G401 (cell line): ENCODE measurements at regions not wholly inside any gene's neighbourhood (a gene's known extent, or its start where the extent isn't known, plus 50 kb on each side); places are given as distances from the start of the nearest gene placed in this dataset.

Experiments
- DNase-seq: peaks from one replicate; pipeline ENCODE4 v3.0.0-alpha.2; 2015; ENCODE audit warnings: low spot score
- in situ Hi-C: cut with HindIII; loops from 2 replicates; pipeline ENCODE4 v1.10.0; 2016; ENCODE audit warnings: low sequenced_read_pairs, mixed read lengths

DNA sequence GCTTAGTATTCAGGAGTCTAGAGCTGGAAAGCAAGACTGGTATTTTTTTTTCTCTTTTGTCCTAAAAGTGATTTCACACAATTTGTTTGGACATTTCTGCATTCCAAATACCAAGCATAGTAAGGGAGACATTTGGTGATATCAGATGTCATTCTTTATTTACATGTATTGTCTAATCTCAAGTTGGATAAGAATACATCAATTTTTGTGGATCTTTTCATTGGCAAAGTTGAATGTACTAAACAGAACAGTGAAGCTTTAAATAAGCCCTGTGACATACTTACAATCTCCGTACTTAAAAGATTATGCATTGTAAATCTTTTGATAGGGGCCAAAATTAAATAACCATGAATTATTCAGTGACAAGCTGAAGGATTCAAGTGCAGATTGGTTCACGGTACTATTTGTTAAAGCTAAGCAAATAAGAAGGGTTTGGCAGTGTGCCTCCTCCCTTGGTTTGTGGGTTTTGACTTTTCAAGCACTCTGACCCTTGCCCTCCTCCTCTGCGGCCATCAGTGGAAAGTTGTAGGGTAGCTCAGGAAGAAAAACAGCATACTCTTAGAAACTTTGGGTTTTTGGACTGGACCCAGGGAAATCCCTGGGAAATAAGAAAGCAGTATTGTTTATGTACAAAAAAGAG, 663.7 kb downstream of the ADGRL2 start:
- in situ Hi-C loops, result loop anchor here (5.0 kb wide), 1 partner anchor 38 kb away; no protein-coding TSS in a partner anchor
- DNase-seq, result no peak

DNA sequence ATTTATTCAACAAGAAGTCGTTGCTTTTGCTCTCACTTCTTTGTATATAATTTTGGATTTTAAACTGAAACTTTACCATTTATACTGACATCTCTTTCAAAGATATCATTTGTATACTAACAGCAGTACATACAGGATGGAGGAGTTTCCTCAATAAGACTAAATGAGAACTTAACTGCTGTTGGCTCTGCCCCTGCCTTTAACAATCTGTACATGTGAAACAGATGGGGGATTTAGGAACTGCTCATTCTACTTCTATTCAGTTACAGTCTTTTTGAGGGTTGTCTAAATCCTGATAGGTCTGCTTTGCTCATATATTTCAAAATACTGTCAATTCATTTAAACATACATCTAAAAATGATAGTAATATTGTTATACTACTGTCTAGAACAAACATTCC, 663.2 kb downstream of the ADGRL2 start:
- in situ Hi-C loops, result loop anchor here (5.0 kb wide), 1 partner anchor 38 kb away; no protein-coding TSS in a partner anchor
- DNase-seq, result no peak

- in situ Hi-C loops, result loop anchor here (5.0 kb wide), 1 partner anchor 40 kb away; no protein-coding TSS in a partner anchor
- DNase-seq, result no peak
Observed at GRCh38 chr1:82462366-82462765, 661.6 kb downstream of the ADGRL2 start.

GRCh38 chr1:82455342-82455741, 654.6 kb downstream of the ADGRL2 start:
- in situ Hi-C loops, result no loop called here
- DNase-seq, result no peak

DNA sequence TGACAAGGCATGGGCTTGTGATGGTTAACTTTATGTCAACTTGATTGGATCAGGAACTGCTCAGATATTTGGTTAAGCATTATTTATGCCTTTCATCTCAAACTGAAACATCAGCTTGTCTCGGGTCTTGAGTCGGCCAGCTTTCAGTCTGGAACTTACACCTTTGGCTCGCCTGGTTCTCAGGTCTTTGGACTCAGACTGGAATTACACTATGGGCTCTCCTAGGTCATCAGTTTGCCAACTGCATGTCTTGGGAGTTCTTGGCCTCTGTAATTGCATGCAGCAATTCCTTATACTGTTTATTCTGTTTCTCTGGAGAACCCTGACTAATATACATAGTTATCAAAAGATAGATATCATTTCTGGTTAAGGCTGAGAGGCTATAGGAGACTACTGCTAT, 653.7 kb downstream of the ADGRL2 start:
- DNase-seq, result no peak
- in situ Hi-C loops, result no loop called here

GRCh38 chr1:82453511-82454185, 652.9 kb downstream of the ADGRL2 start:
- in situ Hi-C loops, result no loop called here
- DNase-seq, result no peak

- in situ Hi-C loops, result no loop called here
- no peak for DNase-seq
Observed at GRCh38 chr1:82452096-82452495, 651.4 kb downstream of the ADGRL2 start.

DNA sequence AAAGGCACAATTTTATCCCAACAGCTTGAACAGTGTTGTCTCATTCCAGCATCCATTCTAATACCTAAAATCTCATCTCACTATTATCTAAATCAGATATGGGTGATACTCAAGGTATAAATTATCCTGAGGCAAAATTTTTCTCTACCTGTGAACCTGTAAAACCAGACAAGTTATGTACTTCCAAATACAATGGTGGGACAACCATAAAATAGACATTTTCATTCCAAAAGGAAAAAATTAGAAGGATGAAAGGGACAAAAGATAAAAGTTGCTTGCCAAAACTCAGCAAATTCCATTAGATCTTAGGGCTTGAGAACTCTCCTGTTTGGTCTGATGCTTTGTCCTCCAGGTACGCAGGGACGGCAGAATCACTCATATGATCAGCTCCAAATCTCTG, 650.5 kb downstream of the ADGRL2 start:
- no peak for DNase-seq
- in situ Hi-C loops, result no loop called here

- DNase-seq, result no peak
- in situ Hi-C loops, result no loop called here
Observed at GRCh38 chr1:82449506-82450057, 648.8 kb downstream of the ADGRL2 start.

DNA sequence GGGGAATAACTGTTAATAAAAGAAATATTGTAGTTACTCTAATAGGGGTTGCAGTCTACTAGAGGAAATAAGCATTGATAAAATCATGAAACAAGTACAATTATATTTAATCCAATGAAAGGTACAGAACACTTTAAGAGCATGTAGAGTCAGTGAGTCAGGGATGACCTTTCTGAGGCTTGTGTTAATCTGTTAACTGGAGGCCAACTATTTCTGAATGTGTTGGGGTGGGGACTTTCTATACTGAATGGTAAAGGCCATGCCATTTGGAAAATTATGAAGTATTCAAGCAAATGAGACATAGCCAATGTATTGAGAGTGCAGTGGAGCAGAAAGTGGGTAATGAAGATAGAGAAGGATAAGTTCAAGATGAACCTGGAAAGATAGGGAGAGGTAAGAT, 646.2 kb downstream of the ADGRL2 start:
- in situ Hi-C loops, result no loop called here
- no peak for DNase-seq

- in situ Hi-C loops, result no loop called here
- DNase-seq, result no peak
Observed at GRCh38 chr1:82446236-82446635, 645.5 kb downstream of the ADGRL2 start.

DNA sequence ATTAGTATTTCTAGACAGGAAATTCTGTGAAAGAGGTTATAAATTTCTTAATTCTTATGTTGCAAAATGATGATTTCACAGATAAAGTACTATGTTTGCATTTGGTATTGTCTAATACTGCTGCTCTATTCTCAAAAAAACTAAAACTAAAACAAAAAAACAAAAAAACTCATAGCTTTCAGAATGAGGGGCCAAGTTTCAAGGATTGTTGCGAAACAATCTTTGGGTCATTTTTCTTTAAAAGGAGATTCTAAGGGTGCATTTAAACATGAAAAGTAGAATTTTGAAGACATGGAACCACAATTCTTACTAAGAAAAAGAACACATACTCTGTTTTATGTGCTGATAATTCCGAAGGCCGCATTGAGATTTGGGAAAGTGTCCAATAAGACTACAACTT, 645.1 kb downstream of the ADGRL2 start:
- in situ Hi-C loops, result no loop called here
- DNase-seq, result no peak

DNA sequence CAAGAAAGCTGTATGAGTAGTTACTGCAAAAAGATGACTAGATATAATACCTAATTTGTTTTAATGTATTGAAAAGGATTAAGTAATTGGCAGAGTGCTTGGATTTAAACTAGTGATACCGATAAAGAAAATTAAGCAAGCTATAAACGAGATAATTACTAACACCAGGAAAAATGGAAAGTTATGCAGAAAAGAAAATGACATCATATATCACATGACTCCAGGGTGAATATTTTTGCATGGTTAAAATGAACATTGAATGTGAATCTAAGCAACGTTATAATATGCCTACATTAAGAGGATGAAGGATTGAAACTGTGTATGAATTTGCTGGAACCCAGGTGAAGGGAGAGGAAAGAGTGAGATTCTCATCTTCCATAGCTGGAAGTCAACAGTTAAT, 644.4 kb downstream of the ADGRL2 start:
- DNase-seq, result no peak
- in situ Hi-C loops, result no loop called here

- no peak for DNase-seq
- in situ Hi-C loops, result no loop called here
Observed at GRCh38 chr1:82441402-82441801, 640.7 kb downstream of the ADGRL2 start.

- in situ Hi-C loops, result no loop called here
- DNase-seq, result no peak
Observed at GRCh38 chr1:82423174-82423815, 622.6 kb downstream of the ADGRL2 start.

- in situ Hi-C loops, result no loop called here
Observed at GRCh38 chr1:82421782-82422181, 621.0 kb downstream of the ADGRL2 start.

GRCh38 chr1:82420584-82420983, 619.9 kb downstream of the ADGRL2 start:
- no peak for DNase-seq
- in situ Hi-C loops, result no loop called here

More at GRCh38 chr1:82421782-82422181, 621.0 kb downstream of the ADGRL2 start:
- no peak for DNase-seq

DNA sequence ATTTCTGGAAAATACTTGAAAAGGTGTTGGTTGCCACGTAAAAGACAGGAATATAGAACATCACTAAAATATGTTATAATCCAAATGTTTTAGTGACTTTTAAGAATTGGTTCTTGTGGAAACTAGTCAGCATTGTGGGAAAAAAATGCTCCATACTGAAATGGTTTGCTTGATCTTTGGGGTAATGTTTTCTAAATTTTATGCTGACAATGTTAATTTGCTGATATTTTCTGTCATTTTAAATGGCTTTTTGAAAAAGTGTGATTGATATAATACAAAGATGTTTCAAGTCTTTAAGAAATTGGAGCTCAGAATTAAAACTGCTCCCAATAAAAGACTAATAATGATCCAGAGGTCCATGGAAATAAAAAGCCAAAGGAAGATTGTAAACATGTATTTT, 610.9 kb downstream of the ADGRL2 start:
- in situ Hi-C loops, result no loop called here
- no peak for DNase-seq

- no peak for DNase-seq
- in situ Hi-C loops, result no loop called here
Observed at GRCh38 chr1:82405333-82405732, 604.6 kb downstream of the ADGRL2 start.

DNA sequence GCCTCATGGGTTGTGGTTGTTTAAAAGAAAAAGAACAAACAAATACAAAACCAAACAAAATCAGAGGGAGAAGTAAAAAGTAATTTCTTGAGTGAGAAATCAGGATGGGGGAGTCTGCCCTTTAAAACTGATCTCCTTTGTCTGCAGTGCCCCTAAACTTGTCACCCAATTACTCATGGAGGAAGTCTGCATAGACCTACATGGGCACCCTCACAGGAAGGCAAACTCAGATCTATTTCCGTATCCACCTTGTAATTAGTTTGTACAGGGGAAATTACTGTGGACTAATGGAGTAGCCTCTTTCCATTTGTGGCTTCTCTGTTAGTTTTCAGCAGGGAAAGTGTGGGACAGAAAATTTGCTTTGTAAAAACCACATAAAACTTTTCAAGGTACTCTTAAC, 600.4 kb downstream of the ADGRL2 start:
- in situ Hi-C loops, result no loop called here
- DNase-seq, result no peak
